ENCODE measurements at regions not wholly inside any gene's neighbourhood (a gene's known extent, or its start where the extent isn't known, plus 50 kb on each side); places are given as distances from the start of the nearest gene placed in this dataset.

GRCh38 chr2:221229099-221229498 lies 343.0 kb downstream of the EPHA4 start:
- no peaks in the 10 kb centered on the region for H3K36me3 ChIP-seq
- H3K9me3 ChIP-seq: no peaks in the 10 kb centered on the region
- DNase-seq (ENCODE audit: extremely low spot score in 2 of 2): no peak
- no peaks in the 10 kb centered on the region for H3K27me3 ChIP-seq
- TF ChIP-seq POLR2A (IDR thresholded peaks at IDR 0.05): no peak
- TF ChIP-seq POLR2AphosphoS5 (IDR thresholded peaks at IDR 0.05; ENCODE audit: insufficient read depth in 1 of 2, low read depth in 1 of 2): no peak
- TF ChIP-seq, protein P1, sequence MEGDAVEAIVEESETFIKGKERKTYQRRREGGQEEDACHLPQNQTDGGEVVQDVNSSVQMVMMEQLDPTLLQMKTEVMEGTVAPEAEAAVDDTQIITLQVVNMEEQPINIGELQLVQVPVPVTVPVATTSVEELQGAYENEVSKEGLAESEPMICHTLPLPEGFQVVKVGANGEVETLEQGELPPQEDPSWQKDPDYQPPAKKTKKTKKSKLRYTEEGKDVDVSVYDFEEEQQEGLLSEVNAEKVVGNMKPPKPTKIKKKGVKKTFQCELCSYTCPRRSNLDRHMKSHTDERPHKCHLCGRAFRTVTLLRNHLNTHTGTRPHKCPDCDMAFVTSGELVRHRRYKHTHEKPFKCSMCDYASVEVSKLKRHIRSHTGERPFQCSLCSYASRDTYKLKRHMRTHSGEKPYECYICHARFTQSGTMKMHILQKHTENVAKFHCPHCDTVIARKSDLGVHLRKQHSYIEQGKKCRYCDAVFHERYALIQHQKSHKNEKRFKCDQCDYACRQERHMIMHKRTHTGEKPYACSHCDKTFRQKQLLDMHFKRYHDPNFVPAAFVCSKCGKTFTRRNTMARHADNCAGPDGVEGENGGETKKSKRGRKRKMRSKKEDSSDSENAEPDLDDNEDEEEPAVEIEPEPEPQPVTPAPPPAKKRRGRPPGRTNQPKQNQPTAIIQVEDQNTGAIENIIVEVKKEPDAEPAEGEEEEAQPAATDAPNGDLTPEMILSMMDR (IDR thresholded peaks at IDR 0.05): no peak
- no peak overlapping the region for H3K27ac ChIP-seq
- no peaks in the 10 kb centered on the region for H3K4me1 ChIP-seq
- intact Hi-C loops (cut with DNase I): no loop called here
- no peak overlapping the region for H3K4me3 ChIP-seq

DNA sequence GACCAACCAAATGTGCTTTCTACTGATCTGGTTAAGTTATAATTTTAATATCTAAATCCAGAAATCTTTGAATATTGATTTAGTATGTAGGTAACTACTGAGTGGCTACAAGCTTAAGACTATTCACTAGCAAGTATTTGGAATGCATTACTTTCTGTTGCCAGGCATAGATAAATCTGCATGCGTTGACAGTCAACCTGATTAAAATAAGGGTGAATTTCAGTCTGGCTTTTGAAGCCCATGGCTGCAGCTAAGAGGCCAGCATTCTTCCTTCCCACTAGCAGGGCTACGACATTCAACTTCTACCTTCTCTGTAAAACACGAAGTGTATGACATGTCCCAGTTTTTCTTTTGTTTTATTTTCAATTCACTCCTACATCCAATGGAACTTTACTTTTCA lies 340.6 kb downstream of the EPHA4 start:
- Histone ChIP-seq H3K27ac (no peak overlapping the region), H3K36me3 (no peaks in the 10 kb centered on the region), H3K27me3 (no peaks in the 10 kb centered on the region), H3K4me1 (no peaks in the 10 kb centered on the region), H3K9me3 (no peaks in the 10 kb centered on the region), H3K4me3 (no peak overlapping the region)
- intact Hi-C loops (cut with DNase I): no loop called here
- no peak for DNase-seq (ENCODE audit: extremely low spot score in 2 of 2)
- TF ChIP-seq POLR2AphosphoS5 (IDR thresholded peaks at IDR 0.05; ENCODE audit: insufficient read depth in 1 of 2, low read depth in 1 of 2): no peak
- TF ChIP-seq, protein P1 (IDR thresholded peaks at IDR 0.05): no peak
- no peak for TF ChIP-seq POLR2A (IDR thresholded peaks at IDR 0.05)

DNA sequence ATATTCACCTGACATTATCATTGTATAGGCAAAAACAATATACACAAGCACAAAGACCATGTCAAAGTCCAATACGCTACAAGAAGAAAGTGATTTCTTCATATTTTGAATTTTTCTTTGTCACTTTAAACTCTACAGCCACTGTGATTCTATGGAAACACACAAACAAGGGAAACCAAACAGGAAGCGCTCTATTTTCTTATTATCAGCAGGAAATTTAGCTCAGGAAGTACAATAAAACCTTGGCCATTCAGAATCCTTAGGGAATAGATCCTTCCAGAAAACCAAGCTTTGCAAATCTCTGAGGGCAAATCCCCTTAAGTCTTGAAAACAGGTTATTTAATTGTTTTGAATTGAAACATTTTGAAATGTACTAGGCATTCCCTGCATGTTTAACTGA lies 336.2 kb downstream of the EPHA4 start:
- Histone ChIP-seq H3K4me3 (no peak overlapping the region), H3K4me1 (no peaks in the 10 kb centered on the region), H3K9me3 (no peaks in the 10 kb centered on the region), H3K27ac (no peak overlapping the region), H3K36me3 (no peaks in the 10 kb centered on the region), H3K27me3 (no peaks in the 10 kb centered on the region)
- intact Hi-C loops (cut with DNase I): no loop called here
- no peak for DNase-seq (ENCODE audit: extremely low spot score in 2 of 2)
- no peak for TF ChIP-seq POLR2A (IDR thresholded peaks at IDR 0.05)
- TF ChIP-seq POLR2AphosphoS5 (IDR thresholded peaks at IDR 0.05; ENCODE audit: insufficient read depth in 1 of 2, low read depth in 1 of 2): no peak
- TF ChIP-seq, protein P1 (IDR thresholded peaks at IDR 0.05): no peak

DNA sequence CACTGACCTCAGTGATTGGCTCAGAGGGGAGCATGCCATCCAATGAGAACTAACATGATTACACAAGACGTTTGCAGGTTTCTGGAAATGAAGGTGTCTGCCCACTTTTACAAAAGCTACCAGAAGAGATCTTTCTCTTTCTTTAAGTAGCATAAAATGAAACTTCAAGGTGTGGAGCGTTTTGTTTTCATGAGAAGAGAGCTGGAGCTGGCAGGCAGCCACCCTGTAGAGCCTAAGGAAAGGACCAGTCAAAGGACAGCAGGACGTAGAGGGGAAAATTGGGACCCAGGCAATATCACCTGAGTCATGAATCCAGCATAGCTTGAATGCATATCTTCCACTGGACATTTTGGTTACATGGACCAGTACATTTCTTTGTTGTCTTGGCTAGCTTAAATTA lies 331.0 kb downstream of the EPHA4 start:
- H3K4me1 ChIP-seq: no peaks in the 10 kb centered on the region
- H3K36me3 ChIP-seq: no peaks in the 10 kb centered on the region
- H3K27me3 ChIP-seq: no peaks in the 10 kb centered on the region
- H3K27ac ChIP-seq: no peak overlapping the region
- no peak for DNase-seq (ENCODE audit: extremely low spot score in 2 of 2)
- H3K4me3 ChIP-seq: no peak overlapping the region
- H3K9me3 ChIP-seq: no peaks in the 10 kb centered on the region
- intact Hi-C loops (cut with DNase I): no loop called here
- TF ChIP-seq, protein P1 (IDR thresholded peaks at IDR 0.05): no peak
- TF ChIP-seq POLR2AphosphoS5 (IDR thresholded peaks at IDR 0.05; ENCODE audit: insufficient read depth in 1 of 2, low read depth in 1 of 2) (no peak), POLR2A (IDR thresholded peaks at IDR 0.05) (no peak)

- no peaks in the 10 kb centered on the region for H3K4me1 ChIP-seq
- H3K4me3 ChIP-seq: no peak overlapping the region
- no peaks in the 10 kb centered on the region for H3K36me3 ChIP-seq
- TF ChIP-seq POLR2A (IDR thresholded peaks at IDR 0.05): no peak
- TF ChIP-seq, protein P1 (IDR thresholded peaks at IDR 0.05): no peak
- no peak for TF ChIP-seq POLR2AphosphoS5 (IDR thresholded peaks at IDR 0.05; ENCODE audit: insufficient read depth in 1 of 2, low read depth in 1 of 2)
- H3K27ac ChIP-seq: no peak overlapping the region
- no peaks in the 10 kb centered on the region for H3K9me3 ChIP-seq
- intact Hi-C loops (cut with DNase I): no loop called here
- no peak for DNase-seq (ENCODE audit: extremely low spot score in 2 of 2)
- no peaks in the 10 kb centered on the region for H3K27me3 ChIP-seq
These were observed 328.3 kb downstream of the EPHA4 start for GRCh38 chr2:221243771-221244170.
